ENCODE measurements at regions not wholly inside any gene's neighbourhood (a gene's known extent, or its start where the extent isn't known, plus 50 kb on each side); places are given as distances from the start of the nearest gene placed in this dataset.

- Histone ChIP-seq H3K27me3 (ENCODE audit: control insufficient read depth, insufficient read depth, low read length) (peaks cover 8% of the 10 kb centered on the region), H3K4me3 (ENCODE audit: low read depth, low read length) (no peak overlapping the region), H3K36me3 (ENCODE audit: control insufficient read depth, insufficient read depth, low read length) (no peaks in the 10 kb centered on the region)
- no peak for TF ChIP-seq CTCF (IDR thresholded peaks at IDR 0.05; ENCODE audit: insufficient read depth, low read length, poor library complexity, severe bottlenecking)
- no peak for DNase-seq (ENCODE audit: low read depth)
Observed at GRCh38 chr5:135196483-135196882, 162.5 kb upstream of the PITX1 start.

GRCh38 chr5:135195270-135195608, 161.2 kb upstream of the PITX1 start:
- H3K4me3 ChIP-seq (ENCODE audit: low read depth, low read length) = no peak overlapping the region
- peaks cover 19% of the 10 kb centered on the region for H3K27me3 ChIP-seq (ENCODE audit: control insufficient read depth, insufficient read depth, low read length)
- no peak for DNase-seq (ENCODE audit: low read depth)
- TF ChIP-seq CTCF (IDR thresholded peaks at IDR 0.05; ENCODE audit: insufficient read depth, low read length, poor library complexity, severe bottlenecking) = no peak
- no peaks in the 10 kb centered on the region for H3K36me3 ChIP-seq (ENCODE audit: control insufficient read depth, insufficient read depth, low read length)

- Histone ChIP-seq H3K27me3 (ENCODE audit: control insufficient read depth, insufficient read depth, low read length) (peaks cover 21% of the 10 kb centered on the region), H3K4me3 (ENCODE audit: low read depth, low read length) (no peak overlapping the region), H3K36me3 (ENCODE audit: control insufficient read depth, insufficient read depth, low read length) (no peaks in the 10 kb centered on the region)
- no peak for TF ChIP-seq CTCF (IDR thresholded peaks at IDR 0.05; ENCODE audit: insufficient read depth, low read length, poor library complexity, severe bottlenecking)
- DNase-seq (ENCODE audit: low read depth) = no peak
Observed at GRCh38 chr5:135194573-135195269, 160.7 kb upstream of the PITX1 start.

GRCh38 chr5:135194126-135194488, 160.1 kb upstream of the PITX1 start:
- DNase-seq (ENCODE audit: low read depth) = no peak
- peaks cover 23% of the 10 kb centered on the region for H3K27me3 ChIP-seq (ENCODE audit: control insufficient read depth, insufficient read depth, low read length)
- H3K4me3 ChIP-seq (ENCODE audit: low read depth, low read length) = no peak overlapping the region
- no peak for TF ChIP-seq CTCF (IDR thresholded peaks at IDR 0.05; ENCODE audit: insufficient read depth, low read length, poor library complexity, severe bottlenecking)
- no peaks in the 10 kb centered on the region for H3K36me3 ChIP-seq (ENCODE audit: control insufficient read depth, insufficient read depth, low read length)

- DNase-seq (ENCODE audit: low read depth) = peak; percentile 23
Observed at GRCh38 chr5:135193213-135194125, 159.4 kb upstream of the PITX1 start.

More at GRCh38 chr5:135193213-135194125, 159.4 kb upstream of the PITX1 start:
- no peaks in the 10 kb centered on the region for H3K36me3 ChIP-seq (ENCODE audit: control insufficient read depth, insufficient read depth, low read length)
- TF ChIP-seq CTCF (IDR thresholded peaks at IDR 0.05; ENCODE audit: insufficient read depth, low read length, poor library complexity, severe bottlenecking) = no peak
- peaks cover 24% of the 10 kb centered on the region for H3K27me3 ChIP-seq (ENCODE audit: control insufficient read depth, insufficient read depth, low read length)
- H3K4me3 ChIP-seq (ENCODE audit: low read depth, low read length) = no peak overlapping the region
